HG02610 (cell line): ENCODE measurements at regions not wholly inside any gene's neighbourhood (a gene's known extent, or its start where the extent isn't known, plus 50 kb on each side); places are given as distances from the start of the nearest gene placed in this dataset.
A peak's percentile ranks its signal among the peaks of the same experiment; 100 is the strongest.

Source experiments
- ATAC-seq: cut with Tn5 transposase; IDR thresholded peaks from one replicate; pipeline ENCODE4 v1.9.1; 2021; ENCODE audit warnings: mild to moderate bottlenecking, moderate library complexity; ENCODE audit not compliant: unreplicated experiment

GRCh38 chr3:3280396-3280795 is 100.9 kb upstream of the CRBN start:
- ATAC-seq = no peak

- ATAC-seq = no peak
These were observed 98.6 kb upstream of the CRBN start for GRCh38 chr3:3278073-3278472.

GRCh38 chr3:3276630-3277029 is 97.1 kb upstream of the CRBN start:
- no peak for ATAC-seq

GRCh38 chr3:3264796-3265195 is 85.3 kb upstream of the CRBN start:
- ATAC-seq = no peak

- peak; percentile 81 for ATAC-seq
These were observed 81.4 kb upstream of the CRBN start for GRCh38 chr3:3260870-3261269.

GRCh38 chr3:3259181-3259580 is 79.7 kb upstream of the CRBN start:
- no peak for ATAC-seq

- ATAC-seq = no peak
These were observed 78.8 kb upstream of the CRBN start for GRCh38 chr3:3258281-3258680.

GRCh38 chr3:3241596-3241995 is 62.1 kb upstream of the CRBN start:
- ATAC-seq = no peak

GRCh38 chr3:3240986-3241385 is 61.5 kb upstream of the CRBN start:
- no peak for ATAC-seq

- ATAC-seq = no peak
These were observed 58.5 kb upstream of the CRBN start for GRCh38 chr3:3237979-3238378.

GRCh38 chr3:3232251-3232650 is 52.8 kb upstream of the CRBN start:
- no peak for ATAC-seq
